ENCODE measurements at regions not wholly inside any gene's neighbourhood (a gene's known extent, or its start where the extent isn't known, plus 50 kb on each side); places are given as distances from the start of the nearest gene placed in this dataset.

DNA sequence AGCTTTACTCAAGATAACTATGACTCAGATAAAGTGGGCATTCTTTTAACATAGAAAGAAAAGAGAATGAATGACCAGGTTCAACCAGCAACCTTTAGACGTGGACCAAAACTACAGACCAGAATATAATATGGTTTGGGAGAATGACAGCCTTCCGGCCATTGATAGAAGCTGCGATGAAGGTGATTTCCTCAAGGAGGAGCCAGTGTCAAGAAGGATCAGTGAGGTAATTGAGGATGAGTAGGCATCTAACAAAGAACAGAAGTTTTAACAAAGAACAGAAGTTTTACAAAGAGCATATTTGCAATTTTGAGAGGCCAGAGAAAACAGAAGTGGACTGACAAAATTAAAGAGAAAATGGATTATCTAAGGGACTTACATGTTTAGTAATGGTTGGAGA lies 289.0 kb upstream of the AGTR1 start:
- TF ChIP-seq POLR2AphosphoS5 (IDR thresholded peaks at IDR 0.05; ENCODE audit: low read depth, low read length) (no peak), POLR2A (IDR thresholded peaks at IDR 0.05; ENCODE audit: low read depth, low read length) (no peak), TAF1 (IDR thresholded peaks at IDR 0.05; ENCODE audit: low read depth, low read length) (no peak), PAX5 (IDR thresholded peaks at IDR 0.05; ENCODE audit: insufficient read depth, low read length, severe bottlenecking) (no peak), POU2F2 (IDR thresholded peaks at IDR 0.05; ENCODE audit: low read depth, low read length) (no peak), SPI1 (IDR thresholded peaks at IDR 0.05; ENCODE audit: low read depth, low read length) (no peak)

All from GM12891 (cell line).